ENCODE measurements at regions not wholly inside any gene's neighbourhood (a gene's known extent, or its start where the extent isn't known, plus 50 kb on each side); places are given as distances from the start of the nearest gene placed in this dataset.
"Not testable (repeated sequence)": the region's sequence is repeated elsewhere in the genome, so short reads cannot be mapped to it uniquely, and the experiment has no call there.

- peak; percentile 13 for DNase-seq
Observed at GRCh38 chr2:128641421-128642080, 322.9 kb upstream of the HS6ST1 start.

- DNase-seq = no peak
Observed at GRCh38 chr2:128642316-128642715, 323.6 kb upstream of the HS6ST1 start.

GRCh38 chr2:128642821-128643220, 324.2 kb upstream of the HS6ST1 start:
- no peak for DNase-seq

GRCh38 chr2:128643221-128644065, 324.8 kb upstream of the HS6ST1 start:
- DNase-seq = no peak

- DNase-seq = no peak
Observed at GRCh38 chr2:128644156-128644555, 325.5 kb upstream of the HS6ST1 start.

GRCh38 chr2:128644718-128645256, 326.1 kb upstream of the HS6ST1 start:
- DNase-seq = no peak

- no peak for DNase-seq
Observed at GRCh38 chr2:128645631-128646030, 327.0 kb upstream of the HS6ST1 start.

GRCh38 chr2:128646091-128646490, 327.4 kb upstream of the HS6ST1 start:
- no peak for DNase-seq

- DNase-seq = no peak
Observed at GRCh38 chr2:128646691-128647090, 328.0 kb upstream of the HS6ST1 start.

- DNase-seq = no peak
Observed at GRCh38 chr2:128651000-128651399, 332.3 kb upstream of the HS6ST1 start.

GRCh38 chr2:128654408-128654807, 335.7 kb upstream of the HS6ST1 start:
- DNase-seq = no peak

GRCh38 chr2:128660836-128661235, 342.2 kb upstream of the HS6ST1 start:
- DNase-seq = no peak

- DNase-seq = no peak
Observed at GRCh38 chr2:128661311-128661710, 342.6 kb upstream of the HS6ST1 start.

- no peak for DNase-seq
Observed at GRCh38 chr2:128662051-128662471, 343.4 kb upstream of the HS6ST1 start.

GRCh38 chr2:128663371-128664050, 344.8 kb upstream of the HS6ST1 start:
- DNase-seq = no peak

GRCh38 chr2:128664499-128664971, 345.9 kb upstream of the HS6ST1 start:
- DNase-seq = peak; percentile 78

- no peak for DNase-seq
Observed at GRCh38 chr2:128665113-128665512, 346.4 kb upstream of the HS6ST1 start.

GRCh38 chr2:128666596-128666995, 347.9 kb upstream of the HS6ST1 start:
- DNase-seq = no peak

- no peak for DNase-seq
Observed at GRCh38 chr2:128667391-128667790, 348.7 kb upstream of the HS6ST1 start.

- no peak for DNase-seq
Observed at GRCh38 chr2:128668946-128669345, 350.3 kb upstream of the HS6ST1 start.

- DNase-seq = no peak
Observed at GRCh38 chr2:128670066-128670465, 351.4 kb upstream of the HS6ST1 start.

GRCh38 chr2:128671981-128672757, 353.5 kb upstream of the HS6ST1 start:
- not testable (repeated sequence) for DNase-seq

All from NCI-H2171 treated with DMSO at 0.1 percent for 48 hours (cell line).